NCI-H146 treated with DMSO at 0.1 percent for 48 hours (cell line): ENCODE measurements at regions not wholly inside any gene's neighbourhood (a gene's known extent, or its start where the extent isn't known, plus 50 kb on each side); places are given as distances from the start of the nearest gene placed in this dataset.
"Not testable (repeated sequence)": the region's sequence is repeated elsewhere in the genome, so short reads cannot be mapped to it uniquely, and the experiment has no call there.

Source experiments
- DNase-seq: peaks from one replicate; lab custom pipeline; 2025; ENCODE audit not compliant: unreplicated experiment; lab: John Stamatoyannopoulos, UW

GRCh38 chr13:80083853-80084676 is 256.9 kb downstream of the SPRY2 start:
- DNase-seq: no peak

GRCh38 chr13:80083081-80083852 is 257.7 kb downstream of the SPRY2 start:
- DNase-seq: no peak

- DNase-seq: no peak
Observed at GRCh38 chr13:80082396-80083080, 258.4 kb downstream of the SPRY2 start.

- no peak for DNase-seq
Observed at GRCh38 chr13:80074811-80075210, 266.1 kb downstream of the SPRY2 start.

DNA sequence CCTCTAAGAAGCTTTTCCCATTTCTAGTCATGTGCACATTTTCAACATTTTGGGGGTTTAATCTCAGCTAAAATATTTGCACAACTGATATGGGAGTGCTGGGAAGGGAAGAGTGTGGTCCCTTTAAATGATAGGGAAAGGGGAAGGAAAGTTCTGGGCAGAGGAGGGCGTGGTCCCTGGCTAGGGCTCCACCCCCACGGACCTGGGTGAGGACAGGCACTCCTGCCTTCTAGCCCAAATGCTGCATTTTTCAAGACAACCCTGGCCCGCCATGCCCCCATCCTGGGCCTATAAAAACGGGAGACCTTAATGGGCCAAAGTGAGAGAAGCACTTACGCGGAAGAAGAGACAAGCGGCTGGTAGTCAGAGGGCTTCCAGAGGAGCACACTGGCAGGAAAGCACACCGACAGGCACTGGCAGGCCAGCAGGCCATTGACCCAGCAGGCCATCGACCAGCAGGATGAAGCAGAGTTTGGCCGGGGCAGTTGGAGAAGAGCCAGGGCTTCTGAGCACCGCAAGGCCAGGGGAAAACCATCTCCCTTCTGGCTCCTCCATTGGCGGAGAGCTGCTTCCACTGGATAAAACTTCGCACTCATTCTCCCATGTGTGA is 266.7 kb downstream of the SPRY2 start:
- DNase-seq: no peak

DNA sequence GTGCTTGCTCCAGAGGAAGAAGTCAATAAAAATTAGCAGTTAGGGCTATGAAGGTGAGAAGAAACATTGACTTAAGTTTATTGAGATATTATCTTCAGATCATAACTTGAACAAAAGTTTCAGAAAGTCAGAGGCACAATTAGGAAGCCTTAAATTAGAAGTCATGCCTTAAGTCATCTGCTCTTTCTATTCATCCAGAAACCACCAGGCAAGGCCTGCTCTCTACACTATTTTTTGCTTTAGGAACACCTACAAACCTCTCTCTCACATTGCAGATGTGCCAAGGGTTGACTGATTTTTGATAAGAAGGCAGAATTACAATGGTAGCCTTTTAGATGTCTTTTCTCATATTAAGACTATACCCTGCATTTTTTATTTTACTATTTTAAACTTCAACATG is 268.7 kb downstream of the SPRY2 start:
- DNase-seq: no peak

GRCh38 chr13:80070024-80070703 is 270.8 kb downstream of the SPRY2 start:
- DNase-seq: no peak

DNA sequence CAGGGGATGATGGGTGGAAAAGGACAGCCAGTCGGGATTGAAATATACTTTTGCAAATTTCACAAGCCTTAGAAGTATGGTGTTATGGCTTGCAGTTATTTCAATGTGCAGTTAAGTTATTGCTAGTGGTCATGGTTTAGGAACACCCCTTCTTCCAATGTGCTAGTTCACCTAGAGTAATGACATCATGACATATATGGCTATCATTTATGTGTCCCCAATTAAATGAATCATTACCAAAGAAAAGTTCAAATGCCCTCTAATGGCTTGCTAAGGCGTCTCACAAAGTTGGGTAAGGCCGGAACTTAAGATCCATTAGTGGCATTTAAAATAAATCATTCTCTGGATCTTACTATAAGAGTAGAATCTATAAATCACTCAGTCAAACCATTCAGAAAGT is 271.6 kb downstream of the SPRY2 start:
- no peak for DNase-seq

- DNase-seq: no peak
Observed at GRCh38 chr13:80065996-80066395, 274.9 kb downstream of the SPRY2 start.

- DNase-seq: not testable (repeated sequence)
Observed at GRCh38 chr13:80062416-80062815, 278.5 kb downstream of the SPRY2 start.

DNA sequence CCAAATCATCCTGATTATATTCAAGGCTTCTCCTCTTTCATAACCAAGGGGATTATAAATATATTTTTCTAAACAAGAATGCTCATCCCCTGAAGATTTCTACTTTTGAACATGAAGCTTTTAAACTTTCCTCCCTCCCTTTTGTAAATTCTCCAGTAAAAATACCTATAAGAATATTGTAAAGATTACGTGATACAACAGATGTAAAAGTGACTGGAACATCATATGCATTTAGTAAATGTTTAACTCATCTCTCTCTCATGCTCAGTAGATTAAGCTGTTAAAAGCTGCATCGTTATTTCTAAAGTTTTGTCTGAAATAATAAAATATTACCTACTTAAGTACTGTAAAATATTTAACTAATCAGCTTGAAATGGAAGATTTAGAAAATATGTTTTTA is 281.1 kb downstream of the SPRY2 start:
- no peak for DNase-seq

DNA sequence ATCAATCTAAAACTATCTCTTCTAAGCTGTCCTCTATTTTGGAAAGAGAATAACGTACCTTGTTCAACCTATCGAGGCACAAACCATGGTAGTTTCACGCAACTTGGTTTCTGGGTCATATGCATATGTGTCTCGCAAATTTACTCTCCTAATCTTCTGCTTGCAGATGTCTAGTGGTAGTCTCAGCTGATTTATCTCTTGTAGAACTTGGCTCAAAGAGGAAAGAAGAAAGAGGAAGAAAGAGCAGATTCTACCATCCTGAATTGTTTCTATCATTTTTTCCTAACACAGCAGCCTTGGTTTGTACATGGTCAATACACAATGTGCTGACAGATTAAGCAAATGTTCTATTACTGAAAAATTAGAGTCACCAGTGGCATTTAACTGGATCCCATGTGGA is 282.3 kb downstream of the SPRY2 start:
- DNase-seq: no peak

GRCh38 chr13:80055847-80056246 is 285.1 kb downstream of the SPRY2 start:
- DNase-seq: no peak

DNA sequence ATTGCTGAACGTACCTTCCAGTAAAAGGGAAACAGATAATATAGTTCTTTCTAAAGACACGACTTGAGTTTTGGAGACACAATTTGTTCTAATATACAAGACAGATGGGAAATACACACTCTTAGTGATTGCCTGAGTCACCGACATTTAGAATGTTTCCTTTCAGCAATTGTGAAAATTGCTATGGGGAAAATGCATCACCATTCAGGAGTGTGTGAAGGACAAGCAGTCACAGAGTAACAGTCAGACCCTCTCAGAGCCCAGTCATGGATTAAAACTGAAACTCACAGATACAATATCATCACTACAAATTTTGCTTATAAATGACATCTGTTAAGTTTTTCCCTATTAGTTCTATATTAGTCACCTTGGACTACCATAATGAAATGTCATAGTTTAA is 286.1 kb downstream of the SPRY2 start:
- DNase-seq: no peak

- DNase-seq: no peak
Observed at GRCh38 chr13:80052286-80052685, 288.6 kb downstream of the SPRY2 start.

DNA sequence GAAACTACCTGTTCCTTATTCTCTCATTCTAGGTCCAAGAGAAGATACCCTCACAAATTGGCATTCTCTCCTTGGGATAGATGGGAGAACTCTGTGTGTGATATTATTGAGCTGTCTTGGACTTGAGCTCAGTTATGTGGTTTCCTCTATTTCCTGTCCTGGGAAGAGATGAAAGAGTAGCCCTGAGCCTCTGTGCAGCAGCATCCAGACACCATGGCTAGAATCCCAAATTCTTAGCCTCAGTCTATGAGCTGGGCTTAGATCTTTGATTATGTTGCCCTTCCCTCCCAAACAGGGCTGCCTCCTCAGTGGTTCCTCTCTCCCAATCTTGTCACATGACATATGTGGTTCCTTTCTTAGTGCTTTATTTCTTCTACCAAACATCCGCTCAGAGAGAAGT is 290.7 kb downstream of the SPRY2 start:
- DNase-seq: no peak

GRCh38 chr13:80048802-80049201 is 292.1 kb downstream of the SPRY2 start:
- no peak for DNase-seq

GRCh38 chr13:80048030-80048429 is 292.9 kb downstream of the SPRY2 start:
- no peak for DNase-seq

GRCh38 chr13:80047406-80047805 is 293.5 kb downstream of the SPRY2 start:
- DNase-seq: no peak

DNA sequence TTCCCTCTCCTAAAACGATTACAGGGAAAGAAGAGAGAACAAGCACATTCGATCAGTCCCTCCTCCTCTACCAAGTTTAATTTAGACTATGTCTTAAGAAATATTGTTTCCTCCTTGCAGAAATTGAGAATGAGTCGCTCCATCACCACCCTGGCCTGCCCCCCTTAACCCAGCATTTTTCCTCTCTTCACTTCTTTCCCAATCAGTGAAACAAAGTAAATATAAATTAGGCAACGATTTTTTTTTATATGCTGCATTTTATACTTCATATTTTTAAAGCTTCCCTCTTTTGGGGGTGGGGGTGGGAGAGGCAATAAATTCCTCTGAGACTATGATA is 300.0 kb downstream of the SPRY2 start:
- DNase-seq: no peak
